ENCODE measurements at regions not wholly inside any gene's neighbourhood (a gene's known extent, or its start where the extent isn't known, plus 50 kb on each side); places are given as distances from the start of the nearest gene placed in this dataset.
"Not testable (repeated sequence)": the region's sequence is repeated elsewhere in the genome, so short reads cannot be mapped to it uniquely, and the experiment has no call there.

DNA sequence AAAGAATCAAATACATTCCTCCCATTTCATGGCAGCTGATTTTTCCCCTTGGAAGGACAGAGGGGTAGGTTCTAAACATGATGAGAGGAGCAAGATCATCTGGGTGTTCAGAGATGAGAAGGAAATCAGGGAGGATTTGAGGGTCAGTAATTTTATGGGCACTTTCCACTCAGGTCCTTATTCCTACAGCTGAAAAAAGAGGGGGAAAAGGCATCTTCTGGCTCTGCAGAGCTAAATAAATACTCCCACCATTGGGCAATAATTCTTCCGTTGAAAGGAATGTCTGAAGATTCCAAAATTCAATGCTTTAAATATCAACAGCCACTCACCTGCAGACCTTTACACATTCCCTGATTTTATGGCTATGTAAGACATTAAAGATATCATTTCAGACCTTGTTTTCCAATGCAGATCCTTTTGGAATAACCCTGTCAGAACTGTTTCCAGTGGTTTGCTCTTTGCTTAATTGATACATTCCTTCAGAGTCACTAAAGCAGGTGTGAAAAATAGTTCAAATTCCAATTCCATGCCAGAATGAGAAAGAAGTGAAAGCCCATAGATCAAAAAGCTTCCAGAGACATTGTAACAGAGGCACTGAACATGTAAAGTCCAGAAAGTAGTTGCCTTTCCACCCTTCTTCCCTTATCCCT lies 233.3 kb upstream of the KRR1 start:
- Histone ChIP-seq H3K9me3 (no peaks in the 10 kb centered on the region), H3K27me3 (replicated peaks in 1 of 7) (no peaks in the 10 kb centered on the region), H3K4me3 (no peak overlapping the region), H3K4me1 (no peaks in the 10 kb centered on the region), H3K36me3 (no peaks in the 10 kb centered on the region), H3K27ac (no peak overlapping the region)
- TF ChIP-seq POLR2AphosphoS5 (IDR thresholded peaks at IDR 0.05) (no peak), POLR2A (IDR thresholded peaks at IDR 0.05) (no peak)
- TF ChIP-seq, protein P1, sequence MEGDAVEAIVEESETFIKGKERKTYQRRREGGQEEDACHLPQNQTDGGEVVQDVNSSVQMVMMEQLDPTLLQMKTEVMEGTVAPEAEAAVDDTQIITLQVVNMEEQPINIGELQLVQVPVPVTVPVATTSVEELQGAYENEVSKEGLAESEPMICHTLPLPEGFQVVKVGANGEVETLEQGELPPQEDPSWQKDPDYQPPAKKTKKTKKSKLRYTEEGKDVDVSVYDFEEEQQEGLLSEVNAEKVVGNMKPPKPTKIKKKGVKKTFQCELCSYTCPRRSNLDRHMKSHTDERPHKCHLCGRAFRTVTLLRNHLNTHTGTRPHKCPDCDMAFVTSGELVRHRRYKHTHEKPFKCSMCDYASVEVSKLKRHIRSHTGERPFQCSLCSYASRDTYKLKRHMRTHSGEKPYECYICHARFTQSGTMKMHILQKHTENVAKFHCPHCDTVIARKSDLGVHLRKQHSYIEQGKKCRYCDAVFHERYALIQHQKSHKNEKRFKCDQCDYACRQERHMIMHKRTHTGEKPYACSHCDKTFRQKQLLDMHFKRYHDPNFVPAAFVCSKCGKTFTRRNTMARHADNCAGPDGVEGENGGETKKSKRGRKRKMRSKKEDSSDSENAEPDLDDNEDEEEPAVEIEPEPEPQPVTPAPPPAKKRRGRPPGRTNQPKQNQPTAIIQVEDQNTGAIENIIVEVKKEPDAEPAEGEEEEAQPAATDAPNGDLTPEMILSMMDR (IDR thresholded peaks at IDR 0.05 in 8 of 11, conservative IDR thresholded peaks at IDR 0.05 in 3 of 11) = no peak
- WGBS, 5 donors = 79 to 96% (median 85%) methylated on average over 1 of the region's 1 CpG
- intact Hi-C loops (cut with DNase I; ENCODE audit: low total_unique reads) = no loop called here
- DNase-seq = no peak

DNA sequence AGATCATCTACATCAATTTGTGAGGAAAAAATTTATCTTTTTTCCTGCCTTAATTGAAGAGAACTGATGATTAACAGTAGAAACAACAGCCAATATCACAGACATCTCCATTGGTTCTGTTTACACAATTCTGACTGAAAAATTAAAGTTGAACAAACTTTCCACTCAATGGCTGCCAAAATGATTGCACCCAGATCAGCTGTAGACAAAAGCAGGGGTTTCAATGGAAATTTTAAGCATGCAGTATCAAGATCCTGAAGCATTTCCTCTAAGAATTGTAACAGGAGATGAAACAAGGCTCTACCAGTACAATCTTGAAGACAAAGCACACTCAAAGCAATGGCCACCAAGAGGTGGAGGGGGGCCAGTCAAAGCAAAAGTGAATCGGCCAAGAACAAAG lies 231.6 kb upstream of the KRR1 start:
- intact Hi-C loops (cut with DNase I; ENCODE audit: low total_unique reads) = no loop called here
- no peak for DNase-seq
- H3K36me3 ChIP-seq = no peaks in the 10 kb centered on the region

DNA sequence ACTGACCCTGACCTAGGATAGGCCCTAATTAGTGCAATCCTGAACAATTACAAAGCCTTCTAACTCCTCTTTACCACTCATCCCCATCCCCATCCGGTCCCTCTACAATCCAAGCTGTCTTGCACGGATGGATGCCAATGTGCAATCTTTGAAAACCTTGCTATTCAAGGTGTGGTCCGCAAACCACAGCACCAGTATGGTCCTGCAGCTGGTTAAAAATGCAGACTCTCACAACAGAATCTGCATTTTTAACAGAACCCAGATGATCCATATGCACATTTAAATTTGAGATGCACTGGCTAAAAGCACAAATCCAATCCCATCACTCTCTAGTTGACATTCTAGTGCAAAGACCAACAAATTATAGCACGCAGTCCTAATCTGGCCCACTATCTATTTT lies 230.6 kb upstream of the KRR1 start:
- 79 to 96% (median 93%) methylated on average over 4 of the region's 4 CpGs for WGBS, 5 donors
- no peak overlapping the region for H3K27ac ChIP-seq
- TF ChIP-seq, protein P1 (IDR thresholded peaks at IDR 0.05 in 8 of 11, conservative IDR thresholded peaks at IDR 0.05 in 3 of 11) = no peak
- TF ChIP-seq POLR2AphosphoS5 (IDR thresholded peaks at IDR 0.05) = no peak
- TF ChIP-seq POLR2A (IDR thresholded peaks at IDR 0.05) = no peak

More for the DNA sequence above, 231.6 kb upstream of the KRR1 start:
- H3K4me1 ChIP-seq = no peaks in the 10 kb centered on the region
- no peak overlapping the region for H3K27ac ChIP-seq
- TF ChIP-seq POLR2AphosphoS5 (IDR thresholded peaks at IDR 0.05) (no peak), POLR2A (IDR thresholded peaks at IDR 0.05) (no peak)
- TF ChIP-seq, protein P1 (IDR thresholded peaks at IDR 0.05 in 8 of 11, conservative IDR thresholded peaks at IDR 0.05 in 3 of 11) = no peak
- no peaks in the 10 kb centered on the region for H3K27me3 ChIP-seq (replicated peaks in 1 of 7)
- WGBS, 5 donors = 88 to 100% (median 95%) methylated on average over 1 of the region's 1 CpG
- no peak overlapping the region for H3K4me3 ChIP-seq
- no peaks in the 10 kb centered on the region for H3K9me3 ChIP-seq

DNA sequence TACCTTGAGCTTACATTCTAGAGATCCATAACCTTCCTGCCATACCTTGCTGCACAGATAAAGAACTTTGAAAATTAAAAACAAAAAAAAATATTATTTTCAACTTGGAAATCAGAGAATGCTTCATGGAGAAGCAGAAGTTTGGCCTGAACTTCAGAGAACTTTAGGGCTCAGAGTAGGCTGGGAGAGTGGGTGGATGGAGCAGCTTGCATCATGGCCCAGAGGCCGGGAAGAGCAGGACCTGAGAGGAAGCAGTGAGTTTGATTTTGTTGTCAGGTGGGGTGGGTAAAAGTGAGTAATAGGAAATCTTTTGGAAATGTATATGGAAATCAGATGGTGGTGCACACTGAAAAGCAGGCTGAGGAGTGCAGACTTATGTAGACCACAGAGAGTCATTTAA lies 228.5 kb upstream of the KRR1 start:
- no peak overlapping the region for H3K27ac ChIP-seq
- H3K4me1 ChIP-seq = no peaks in the 10 kb centered on the region
- H3K4me3 ChIP-seq = no peak overlapping the region
- DNase-seq = no peak
- H3K9me3 ChIP-seq = no peaks in the 10 kb centered on the region
- 72 to 85% (median 76%) methylated on average over 1 of the region's 1 CpG for WGBS, 5 donors
- no peaks in the 10 kb centered on the region for H3K36me3 ChIP-seq
- H3K27me3 ChIP-seq (replicated peaks in 1 of 7) = no peaks in the 10 kb centered on the region
- TF ChIP-seq, protein P1 (IDR thresholded peaks at IDR 0.05 in 8 of 11, conservative IDR thresholded peaks at IDR 0.05 in 3 of 11) = no peak
- TF ChIP-seq POLR2AphosphoS5 (IDR thresholded peaks at IDR 0.05) (no peak), POLR2A (IDR thresholded peaks at IDR 0.05) (no peak)
- intact Hi-C loops (cut with DNase I; ENCODE audit: low total_unique reads) = no loop called here

More for the DNA sequence above, 230.6 kb upstream of the KRR1 start:
- intact Hi-C loops (cut with DNase I; ENCODE audit: low total_unique reads) = no loop called here
- DNase-seq = no peak
- H3K9me3 ChIP-seq = no peaks in the 10 kb centered on the region
- no peaks in the 10 kb centered on the region for H3K4me1 ChIP-seq
- H3K4me3 ChIP-seq = no peak overlapping the region
- H3K36me3 ChIP-seq = no peaks in the 10 kb centered on the region
- no peaks in the 10 kb centered on the region for H3K27me3 ChIP-seq (replicated peaks in 1 of 7)

DNA sequence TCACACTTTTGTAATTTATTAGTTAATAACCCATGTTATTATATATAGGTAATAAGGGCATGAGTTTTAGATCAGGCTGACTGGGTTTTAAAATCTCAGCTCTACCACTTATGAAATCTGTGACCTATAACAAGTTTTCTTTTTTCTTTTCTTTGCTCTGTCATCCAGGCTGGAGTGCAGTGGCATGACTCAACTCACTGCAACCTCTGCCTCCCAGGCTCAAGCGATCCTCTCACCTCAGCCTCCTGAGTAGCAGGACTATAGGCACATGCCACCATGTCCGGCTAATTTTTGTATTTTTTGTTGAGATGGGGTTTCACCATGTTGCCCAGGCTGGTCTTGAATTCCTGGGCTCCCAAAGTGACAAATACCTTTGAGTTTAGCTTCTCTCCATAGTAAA lies 227.7 kb upstream of the KRR1 start:
- WGBS, 5 donors = 92 to 99% (median 94%) methylated on average over 2 of the region's 2 CpGs
- DNase-seq; H3K4me3 ChIP-seq; H3K27ac ChIP-seq; H3K9me3 ChIP-seq; intact Hi-C loops (cut with DNase I; ENCODE audit: low total_unique reads); H3K27me3 ChIP-seq (replicated peaks in 1 of 7); H3K4me1 ChIP-seq; H3K36me3 ChIP-seq: not testable (repeated sequence)

Data from spleen (tissue), 11 donors.